GM18508 (cell line): ENCODE measurements at regions not wholly inside any gene's neighbourhood (a gene's known extent, or its start where the extent isn't known, plus 50 kb on each side); places are given as distances from the start of the nearest gene placed in this dataset.

Source experiments
- ATAC-seq: cut with Tn5 transposase; IDR thresholded peaks from one replicate; pipeline ENCODE4 v1.9.1; 2021; ENCODE audit warnings: moderate number of reproducible peaks; ENCODE audit not compliant: insufficient read depth, unreplicated experiment

GRCh38 chr13:74197677-74198429 lies 63.6 kb upstream of the KLF12 start:
- no peak for ATAC-seq

GRCh38 chr13:74194846-74195245 lies 60.6 kb upstream of the KLF12 start:
- ATAC-seq: no peak

- no peak for ATAC-seq
Measured at GRCh38 chr13:74193391-74193790, 59.2 kb upstream of the KLF12 start.

GRCh38 chr13:74191410-74191809 lies 57.2 kb upstream of the KLF12 start:
- no peak for ATAC-seq

- ATAC-seq: no peak
Measured at GRCh38 chr13:74190999-74191398, 56.8 kb upstream of the KLF12 start.

GRCh38 chr13:74187564-74187963 lies 53.4 kb upstream of the KLF12 start:
- ATAC-seq: no peak

GRCh38 chr13:74184283-74184682 lies 50.1 kb upstream of the KLF12 start:
- no peak for ATAC-seq
